Ovary (tissue), 7 donors: ENCODE measurements at regions not wholly inside any gene's neighbourhood (a gene's known extent, or its start where the extent isn't known, plus 50 kb on each side); places are given as distances from the start of the nearest gene placed in this dataset.

Experiments used
- DNase-seq, 5 donors: peaks; one replicate each; pipeline ENCODE4 v3.0.0-alpha.2; 2019 to 2020
- H3K27ac ChIP-seq, 2 donors: fragments of 200-600 bp; one replicate each; pipeline versions ENCODE4 v1.5.1 to v1.8.0; 2019 to 2022
- H3K27me3 ChIP-seq: fragments of 200-600 bp; one replicate; pipeline ENCODE4 v1.8.0; 2022
- H3K36me3 ChIP-seq: fragments of 200-600 bp; sonication (generic); one replicate; pipeline ENCODE4 v1.5.1; 2019
- H3K4me1 ChIP-seq: one replicate; pipeline ENCODE4 v1.8.1; 2013; ENCODE audit warnings: mild to moderate bottlenecking, moderate library complexity; ENCODE audit not compliant: insufficient read depth
- H3K4me3 ChIP-seq: fragments of 200-600 bp; sonication (generic); one replicate; pipeline ENCODE4 v1.5.1; 2017
- H3K9me3 ChIP-seq, 2 donors: fragments of 200-600 bp in 1 of 2; sonication (generic) in 1 of 2; one replicate each; pipeline versions ENCODE4 v1.5.1 to v1.8.1; 2013 to 2019; ENCODE audit warnings: mild to moderate bottlenecking in 1 of 2, moderate library complexity in 1 of 2
- CTCF ChIP-seq, 3 donors: fragments of 450-650 bp in 2 of 3; fragments of 200-600 bp in 1 of 3; IDR thresholded peaks; one replicate each; pipeline versions ENCODE4 v1.5.1 to v1.8.0; 2016 to 2022; ENCODE audit warnings: antibody characterized with exemption in 3 of 3, mild to moderate bottlenecking in 1 of 3
- EP300 ChIP-seq: sonication (generic); formaldehyde crosslinking; IDR thresholded peaks from one replicate; pipeline ENCODE4 v1.6.1; 2017; ENCODE audit warnings: antibody characterized with exemption
- POLR2A ChIP-seq: fragments of 450-650 bp; IDR thresholded peaks from one replicate; pipeline ENCODE4 v1.6.1; 2017; ENCODE audit warnings: antibody characterized with exemption, mild to moderate bottlenecking, moderate library complexity
- WGBS, 3 donors: extraction: QIAGEN DNeasy Blood & Tissue Kit in 1 of 3; methylation state at CpG; one replicate each; pipeline versions ENCODE4 v1.1.5 to v1.1.7; 2013 to 2017; 5-methylcytosine and 5-hydroxymethylcytosine counted together
- intact Hi-C, 4 donors: fragments of 100-400 bp; cut with DNase I; formaldehyde crosslinking; loops; one replicate each; pipeline versions ENCODE4 v1.11.0 to v1.15.1; 2022 to 2023
- donor health status: DM: no; HTN: no; CAD: no; lungs with moderate emphysema.
- donor health status: DM: no; HTN: no; CAD: no.
- donor health status: Bipolar disorder and iron deficiency.
- donor health status: DM: no; HTN: no; CAD: no.
- donor health status: DM: yes; HTN: yes; CAD: no.

- H3K27ac ChIP-seq = no peak overlapping the region
- WGBS, 3 donors = 50 to 72% (median 65%) methylated on average over 6 of the region's 6 CpGs
- no peaks in the 10 kb centered on the region for H3K9me3 ChIP-seq
- H3K27me3 ChIP-seq = no peaks in the 10 kb centered on the region
- no peak for DNase-seq
- H3K4me3 ChIP-seq = no peak overlapping the region
- no peaks in the 10 kb centered on the region for H3K4me1 ChIP-seq
- no peaks in the 10 kb centered on the region for H3K36me3 ChIP-seq
- intact Hi-C loops = no loop called here
- no peak for TF ChIP-seq CTCF (IDR thresholded peaks at IDR 0.05)
- TF ChIP-seq EP300 = no peak
- no peak for TF ChIP-seq POLR2A
Measured at GRCh38 chr11:119897576-119897975, 168.6 kb upstream of the NECTIN1 start.

GRCh38 chr11:119897046-119897440, 168.0 kb upstream of the NECTIN1 start:
- TF ChIP-seq EP300 (no peak), CTCF (IDR thresholded peaks at IDR 0.05) (no peak), POLR2A (no peak)
- DNase-seq = no peak
- intact Hi-C loops = no loop called here
- no peaks in the 10 kb centered on the region for H3K9me3 ChIP-seq
- no peaks in the 10 kb centered on the region for H3K27me3 ChIP-seq
- WGBS, 3 donors = 48 to 98% (median 74%) methylated on average over 2 of the region's 2 CpGs
- no peak overlapping the region for H3K4me3 ChIP-seq
- no peaks in the 10 kb centered on the region for H3K4me1 ChIP-seq
- H3K36me3 ChIP-seq = no peaks in the 10 kb centered on the region
- H3K27ac ChIP-seq = no peak overlapping the region

- 79 to 88% (median 86%) methylated on average over 8 of the region's 8 CpGs for WGBS, 3 donors
- Histone ChIP-seq H3K27ac (no peak overlapping the region), H3K9me3 (no peaks in the 10 kb centered on the region), H3K4me1 (no peaks in the 10 kb centered on the region), H3K36me3 (no peaks in the 10 kb centered on the region), H3K27me3 (no peaks in the 10 kb centered on the region), H3K4me3 (no peak overlapping the region)
- no peak for TF ChIP-seq POLR2A
- no peak for TF ChIP-seq CTCF (IDR thresholded peaks at IDR 0.05)
- no peak for TF ChIP-seq EP300
- intact Hi-C loops = no loop called here
- DNase-seq = no peak
Measured at GRCh38 chr11:119896387-119897045, 167.5 kb upstream of the NECTIN1 start.

GRCh38 chr11:119895981-119896380, 167.0 kb upstream of the NECTIN1 start:
- no peak for TF ChIP-seq EP300
- TF ChIP-seq CTCF (IDR thresholded peaks at IDR 0.05) = no peak
- no peak for TF ChIP-seq POLR2A
- H3K9me3 ChIP-seq = no peaks in the 10 kb centered on the region
- no peaks in the 10 kb centered on the region for H3K4me1 ChIP-seq
- H3K36me3 ChIP-seq = no peaks in the 10 kb centered on the region
- no peak overlapping the region for H3K27ac ChIP-seq
- DNase-seq = no peak
- intact Hi-C loops = no loop called here
- 45 to 67% (median 47%) methylated on average over 1 of the region's 1 CpG for WGBS, 3 donors
- no peaks in the 10 kb centered on the region for H3K27me3 ChIP-seq
- H3K4me3 ChIP-seq = no peak overlapping the region
